Loucy (cell line): ENCODE measurements at regions not wholly inside any gene's neighbourhood (a gene's known extent, or its start where the extent isn't known, plus 50 kb on each side); places are given as distances from the start of the nearest gene placed in this dataset.

Experiments
- EZH2phosphoT487 ChIP-seq: fragments of 200-600 bp; IDR thresholded peaks from 2 replicates; pipeline ENCODE4 v1.6.1; 2018; ENCODE audit warnings: antibody characterized with exemption, mild to moderate bottlenecking, moderate library complexity, borderline replicate concordance
- TF ChIP-seq, protein P1 (sequence below): fragments of 200-600 bp; sonication (generic); conservative IDR thresholded peaks from 2 replicates; pipeline ENCODE4 v1.5.1; 2014; ENCODE audit warnings: mild to moderate bottlenecking, antibody characterized with exemption, low read length

DNA sequence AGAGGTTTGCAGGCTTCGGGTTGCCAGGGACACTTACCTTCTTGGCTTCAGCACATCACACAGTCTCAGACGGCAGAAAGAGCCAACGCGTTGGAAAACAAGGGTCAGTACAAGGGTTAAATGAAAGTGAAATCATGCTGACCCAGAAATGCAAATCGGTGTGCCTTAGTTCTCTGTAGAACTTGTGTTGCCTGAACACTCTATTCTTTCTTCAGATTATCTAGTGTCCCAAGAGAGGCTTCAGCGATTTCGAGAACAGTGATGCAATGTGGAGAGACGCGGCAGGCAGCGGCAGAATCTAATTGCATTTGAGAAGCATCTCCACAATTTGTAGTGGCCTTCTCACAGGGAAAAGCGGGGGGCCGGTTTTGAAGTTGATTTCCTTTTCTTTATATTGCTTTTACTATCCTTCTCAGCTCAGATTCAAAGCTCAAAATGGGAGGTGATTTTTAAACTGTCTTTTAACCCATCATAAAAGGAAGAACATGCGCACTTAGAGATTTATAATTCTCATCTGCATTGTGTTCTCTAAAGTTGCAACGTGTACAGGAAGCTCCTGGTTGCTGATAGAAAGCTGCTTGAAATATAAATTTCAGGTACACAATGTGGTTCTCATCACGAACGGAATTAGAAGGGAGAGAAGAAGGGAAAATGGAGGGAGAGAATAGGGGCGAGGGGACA, 67.8 kb upstream of the EGLN3 start:
- TF ChIP-seq, protein P1, sequence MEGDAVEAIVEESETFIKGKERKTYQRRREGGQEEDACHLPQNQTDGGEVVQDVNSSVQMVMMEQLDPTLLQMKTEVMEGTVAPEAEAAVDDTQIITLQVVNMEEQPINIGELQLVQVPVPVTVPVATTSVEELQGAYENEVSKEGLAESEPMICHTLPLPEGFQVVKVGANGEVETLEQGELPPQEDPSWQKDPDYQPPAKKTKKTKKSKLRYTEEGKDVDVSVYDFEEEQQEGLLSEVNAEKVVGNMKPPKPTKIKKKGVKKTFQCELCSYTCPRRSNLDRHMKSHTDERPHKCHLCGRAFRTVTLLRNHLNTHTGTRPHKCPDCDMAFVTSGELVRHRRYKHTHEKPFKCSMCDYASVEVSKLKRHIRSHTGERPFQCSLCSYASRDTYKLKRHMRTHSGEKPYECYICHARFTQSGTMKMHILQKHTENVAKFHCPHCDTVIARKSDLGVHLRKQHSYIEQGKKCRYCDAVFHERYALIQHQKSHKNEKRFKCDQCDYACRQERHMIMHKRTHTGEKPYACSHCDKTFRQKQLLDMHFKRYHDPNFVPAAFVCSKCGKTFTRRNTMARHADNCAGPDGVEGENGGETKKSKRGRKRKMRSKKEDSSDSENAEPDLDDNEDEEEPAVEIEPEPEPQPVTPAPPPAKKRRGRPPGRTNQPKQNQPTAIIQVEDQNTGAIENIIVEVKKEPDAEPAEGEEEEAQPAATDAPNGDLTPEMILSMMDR = no peak
- TF ChIP-seq EZH2phosphoT487 = no peak
